ENCODE measurements at regions not wholly inside any gene's neighbourhood (a gene's known extent, or its start where the extent isn't known, plus 50 kb on each side); places are given as distances from the start of the nearest gene placed in this dataset.
"Not testable (repeated sequence)": the region's sequence is repeated elsewhere in the genome, so short reads cannot be mapped to it uniquely, and the experiment has no call there.

- H3K4me3 ChIP-seq (ENCODE audit: low read depth, low read length) = no peak overlapping the region
- no peak for TF ChIP-seq CTCF (conservative IDR thresholded peaks at IDR 0.05; ENCODE audit: low read depth, low read length)
- DNase-seq (ENCODE audit: low read depth) = no peak
These were observed 132.5 kb upstream of the INTU start for GRCh38 chr4:127500242-127500641.

GRCh38 chr4:127501103-127501502, 131.7 kb upstream of the INTU start:
- H3K4me3 ChIP-seq (ENCODE audit: low read depth, low read length) = no peak overlapping the region
- peak; percentile 6 for DNase-seq (ENCODE audit: low read depth)
- TF ChIP-seq CTCF (conservative IDR thresholded peaks at IDR 0.05; ENCODE audit: low read depth, low read length) = no peak

- DNase-seq (ENCODE audit: low read depth) = no peak
- no peak overlapping the region for H3K4me3 ChIP-seq (ENCODE audit: low read depth, low read length)
- TF ChIP-seq CTCF (conservative IDR thresholded peaks at IDR 0.05; ENCODE audit: low read depth, low read length) = no peak
These were observed 129.6 kb upstream of the INTU start for GRCh38 chr4:127503111-127503510.

GRCh38 chr4:127505203-127505602, 127.6 kb upstream of the INTU start:
- no peak for TF ChIP-seq CTCF (conservative IDR thresholded peaks at IDR 0.05; ENCODE audit: low read depth, low read length)
- peak; percentile 25 for DNase-seq (ENCODE audit: low read depth)
- no peak overlapping the region for H3K4me3 ChIP-seq (ENCODE audit: low read depth, low read length)

- DNase-seq (ENCODE audit: low read depth) = no peak
- no peak overlapping the region for H3K4me3 ChIP-seq (ENCODE audit: low read depth, low read length)
- no peak for TF ChIP-seq CTCF (conservative IDR thresholded peaks at IDR 0.05; ENCODE audit: low read depth, low read length)
These were observed 126.5 kb upstream of the INTU start for GRCh38 chr4:127506283-127506682.

GRCh38 chr4:127509155-127509554, 123.6 kb upstream of the INTU start:
- no peak for DNase-seq (ENCODE audit: low read depth)
- H3K4me3 ChIP-seq (ENCODE audit: low read depth, low read length) = no peak overlapping the region
- no peak for TF ChIP-seq CTCF (conservative IDR thresholded peaks at IDR 0.05; ENCODE audit: low read depth, low read length)

GRCh38 chr4:127512672-127513071, 120.1 kb upstream of the INTU start:
- not testable (repeated sequence) for DNase-seq (ENCODE audit: low read depth); H3K4me3 ChIP-seq (ENCODE audit: low read depth, low read length)

GRCh38 chr4:127515259-127515658, 117.5 kb upstream of the INTU start:
- DNase-seq (ENCODE audit: low read depth); H3K4me3 ChIP-seq (ENCODE audit: low read depth, low read length): not testable (repeated sequence)
